GM12873 (cell line): ENCODE measurements at regions not wholly inside any gene's neighbourhood (a gene's known extent, or its start where the extent isn't known, plus 50 kb on each side); places are given as distances from the start of the nearest gene placed in this dataset.

Source experiments
- CTCF ChIP-seq: IDR thresholded peaks from 2 replicates; pipeline ENCODE4 v1.5.1; 2012; ENCODE audit warnings: low read depth, mild to moderate bottlenecking, moderate library complexity, low read length, control low read depth; ENCODE audit not compliant: insufficient read depth; ENCODE audit errors: missing control alignments

DNA sequence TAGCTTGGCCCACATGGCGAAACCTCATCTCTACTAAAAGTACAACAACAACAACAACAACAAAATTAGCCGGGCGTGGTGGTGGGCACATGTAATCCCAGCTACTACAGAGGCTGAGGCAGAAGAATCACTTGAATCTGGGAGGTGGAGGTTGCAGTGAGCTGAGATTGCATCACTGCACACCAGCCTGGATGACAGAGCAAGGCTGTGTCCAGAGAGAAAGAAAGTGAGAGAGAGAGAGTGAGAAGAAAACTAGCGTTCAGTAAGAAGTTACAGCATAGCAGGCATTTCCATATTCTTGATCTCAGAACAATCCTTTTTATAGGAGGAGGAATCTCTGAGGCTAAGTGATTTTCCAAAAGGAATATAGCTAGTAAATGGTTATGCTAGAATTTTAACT, 1076.1 kb downstream of the AGBL1 start:
- TF ChIP-seq CTCF, result no peak

DNA sequence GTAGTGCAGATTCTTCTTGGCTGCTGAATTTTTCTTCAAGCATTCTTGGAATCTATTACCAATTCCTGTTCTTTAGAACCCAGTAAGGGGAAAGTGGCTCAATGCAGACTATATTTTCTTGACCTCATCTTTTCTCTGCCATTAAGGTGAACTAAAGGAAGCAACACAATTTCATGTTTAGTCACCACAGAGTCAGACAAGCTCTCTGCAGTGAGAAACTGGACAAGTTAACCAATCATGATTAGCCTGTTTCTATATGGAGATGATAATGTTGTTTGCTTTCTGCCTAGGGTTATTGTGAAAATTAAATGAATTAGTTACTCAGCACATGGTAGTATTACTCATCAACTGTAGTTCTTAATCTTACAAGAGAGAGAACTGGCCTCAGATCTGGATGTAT, 1075.1 kb downstream of the AGBL1 start:
- TF ChIP-seq CTCF, result no peak

DNA sequence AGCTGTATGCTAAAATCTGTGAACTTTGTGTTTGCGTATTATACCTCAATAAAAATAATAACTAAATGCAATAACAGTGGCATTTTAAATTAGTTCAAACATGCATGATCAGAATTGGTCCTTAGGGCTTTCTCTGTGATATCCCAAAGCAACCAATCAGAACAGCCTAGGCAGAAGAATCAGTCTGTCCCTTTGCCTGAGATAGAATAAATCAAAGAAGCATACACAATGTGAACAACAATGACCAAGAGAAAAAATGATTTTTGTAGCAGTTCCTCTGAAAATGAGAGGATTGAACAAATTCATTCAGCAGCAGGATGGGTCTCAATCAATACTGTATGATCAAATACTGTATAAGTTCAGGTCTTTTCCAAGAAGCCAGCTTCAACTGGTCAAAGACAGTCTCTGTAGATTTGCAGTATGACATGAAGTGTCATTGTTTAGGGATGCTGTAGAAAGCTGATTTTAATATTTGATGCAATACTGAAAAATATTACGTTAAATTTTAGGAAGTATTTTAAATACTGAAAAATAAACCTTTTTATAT, 1071.6 kb downstream of the AGBL1 start:
- no peak for TF ChIP-seq CTCF

- no peak for TF ChIP-seq CTCF
Measured at GRCh38 chr15:87145696-87146095, 1066.0 kb downstream of the AGBL1 start.

DNA sequence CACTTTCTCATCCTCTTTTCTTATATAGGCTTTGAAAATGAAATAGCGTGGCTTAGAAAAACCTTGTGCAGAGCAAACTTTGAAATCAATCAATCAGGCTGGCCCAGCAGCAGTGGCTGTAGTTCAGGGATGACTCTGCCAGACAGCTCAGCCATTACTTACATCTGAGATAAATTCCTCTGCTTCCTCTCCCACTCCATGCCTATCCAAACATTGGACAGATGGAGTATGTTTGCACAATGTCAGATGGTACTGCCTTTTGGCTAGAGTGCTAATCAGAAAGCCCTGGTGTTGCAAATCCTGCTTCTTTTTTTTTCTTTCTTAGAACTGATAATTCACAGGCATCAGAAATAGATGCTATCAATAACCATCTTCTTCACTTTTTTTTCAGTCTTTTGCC, 1065.1 kb downstream of the AGBL1 start:
- TF ChIP-seq CTCF, result no peak

DNA sequence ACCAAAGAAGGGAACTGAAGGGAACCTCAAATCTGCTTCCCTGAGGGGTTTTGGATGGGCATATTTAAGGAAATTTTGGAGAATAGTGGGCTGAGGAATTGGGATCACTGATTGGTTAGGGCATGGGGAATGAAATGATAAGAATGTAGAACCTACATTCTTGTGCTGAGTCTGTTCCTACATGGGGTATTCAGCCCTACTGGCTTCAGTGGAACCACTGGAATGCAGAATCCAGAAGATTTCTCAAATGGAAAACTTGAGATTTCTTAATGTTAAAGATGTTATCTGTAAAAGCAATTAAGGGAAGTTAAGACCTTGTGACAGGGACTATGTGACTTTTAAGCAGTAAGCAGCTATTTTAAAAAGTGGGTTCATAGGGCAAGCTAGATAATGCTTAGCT, 1062.4 kb downstream of the AGBL1 start:
- TF ChIP-seq CTCF, result no peak

DNA sequence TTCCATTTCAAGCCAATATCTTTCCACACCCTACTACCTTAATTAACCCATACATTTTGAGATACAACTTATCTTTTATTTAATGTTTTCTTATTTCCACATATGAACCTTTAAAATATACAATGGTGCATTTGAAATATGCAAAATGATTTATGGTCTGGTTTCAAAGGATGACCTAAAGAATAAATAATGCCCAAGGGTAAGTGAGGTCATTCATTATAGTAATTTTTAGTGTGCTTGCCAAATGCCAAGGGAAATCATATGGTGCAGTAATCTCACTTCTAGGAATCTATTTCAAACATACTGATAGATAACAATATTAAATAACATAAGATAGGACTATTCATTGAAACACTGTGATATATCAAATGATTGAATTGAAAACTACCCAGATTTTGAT, 1055.4 kb downstream of the AGBL1 start:
- TF ChIP-seq CTCF, result no peak
